Hindlimb muscle (tissue), 1 donor: ENCODE measurements at regions not wholly inside any gene's neighbourhood (a gene's known extent, or its start where the extent isn't known, plus 50 kb on each side); places are given as distances from the start of the nearest gene placed in this dataset.

ENCODE experiments used
- DNase-seq: peaks from one replicate; pipeline ENCODE4 v3.0.0-alpha.2; 2013

DNA sequence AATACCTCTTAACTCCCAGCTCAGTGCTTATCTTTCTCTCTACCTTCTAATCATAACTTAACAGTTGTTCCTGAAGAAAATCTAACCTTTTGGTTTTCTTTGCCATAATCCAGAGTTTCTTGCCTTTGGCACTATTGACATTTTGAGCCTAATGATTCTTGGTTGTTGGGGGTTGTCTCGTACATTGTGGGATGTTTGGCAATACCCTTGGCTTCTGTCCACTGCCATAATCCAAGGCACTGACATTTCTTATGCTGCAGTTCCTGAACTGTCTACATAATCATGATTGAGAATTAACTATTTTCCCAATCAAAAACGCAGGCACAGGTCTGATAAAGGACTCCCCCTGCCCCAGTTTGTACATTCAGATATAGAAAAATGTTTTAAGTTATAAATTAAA lies 203.2 kb upstream of the MEX3C start:
- DNase-seq: no peak

DNA sequence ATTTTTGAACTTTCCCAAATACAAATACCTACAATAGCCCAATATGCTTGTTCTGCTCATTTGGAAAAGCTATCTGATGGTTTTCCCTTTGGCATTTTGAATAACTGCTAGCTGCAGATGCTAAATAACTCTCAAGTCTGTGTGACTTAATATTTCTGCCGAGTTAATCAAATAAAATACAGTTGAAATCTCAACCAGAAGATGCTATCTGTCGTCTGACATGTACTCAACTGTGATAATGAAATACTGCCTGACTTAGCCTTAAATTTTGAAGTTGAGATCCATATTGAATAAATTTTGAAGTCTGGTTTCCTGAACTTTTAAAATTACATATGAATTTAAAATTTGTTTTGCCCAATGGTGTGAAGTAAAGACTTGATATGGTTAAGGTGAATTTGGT lies 204.4 kb upstream of the MEX3C start:
- no peak for DNase-seq

DNA sequence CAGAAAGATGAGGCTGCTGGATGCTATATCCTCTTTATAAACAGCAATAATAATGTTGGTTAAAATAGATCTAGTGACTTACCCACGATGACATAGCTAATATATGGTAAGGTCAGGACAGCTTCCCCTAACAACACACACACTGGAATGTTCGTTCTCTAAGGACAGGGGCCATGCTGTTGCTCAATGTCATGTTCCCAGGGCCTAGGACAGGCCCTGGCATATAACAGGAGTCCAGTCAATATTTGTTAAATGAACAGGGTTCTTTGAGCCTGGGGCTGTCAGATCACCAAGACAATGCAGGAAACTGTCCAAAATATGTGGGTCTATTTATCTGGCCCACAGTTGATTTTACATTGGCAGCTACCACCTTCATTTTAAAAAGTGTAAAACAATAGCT lies 207.1 kb upstream of the MEX3C start:
- DNase-seq: no peak

DNA sequence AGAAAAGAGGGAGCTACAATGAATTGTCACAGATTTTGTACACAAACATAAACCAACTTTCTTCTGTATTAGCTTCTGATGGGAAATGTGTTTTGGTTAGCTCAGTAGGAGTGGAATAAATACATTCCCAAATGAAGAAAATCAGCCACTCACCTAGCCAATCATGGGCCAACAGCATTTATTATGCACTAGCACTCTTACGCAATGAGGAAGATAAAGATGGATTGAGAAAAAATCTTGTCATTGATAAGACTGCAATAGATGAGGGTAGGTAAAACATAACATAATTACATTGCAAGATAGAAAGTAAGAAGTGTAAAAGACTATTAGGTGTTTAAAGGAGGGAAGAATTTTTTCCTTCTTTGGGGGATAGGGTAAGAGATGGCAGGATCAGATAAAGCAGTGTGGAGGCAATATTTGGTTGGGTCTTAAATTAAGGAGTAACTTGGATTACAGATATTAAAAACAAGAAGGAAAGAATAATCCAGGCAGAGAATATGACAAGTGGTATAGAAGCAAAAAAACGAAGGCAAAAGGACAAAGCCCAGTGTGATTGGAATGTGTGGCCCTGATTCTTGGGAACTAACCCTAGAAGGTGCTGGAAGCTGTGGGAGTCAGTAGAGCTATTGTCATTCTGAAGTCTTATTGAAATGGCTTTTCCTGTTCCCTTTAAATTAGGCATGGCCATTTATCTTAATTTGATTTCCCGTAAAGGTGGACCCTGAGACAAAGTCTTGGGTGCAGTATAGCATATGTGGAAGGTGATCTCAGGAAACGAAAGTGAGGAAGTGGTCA lies 208.4 kb upstream of the MEX3C start:
- no peak for DNase-seq

DNA sequence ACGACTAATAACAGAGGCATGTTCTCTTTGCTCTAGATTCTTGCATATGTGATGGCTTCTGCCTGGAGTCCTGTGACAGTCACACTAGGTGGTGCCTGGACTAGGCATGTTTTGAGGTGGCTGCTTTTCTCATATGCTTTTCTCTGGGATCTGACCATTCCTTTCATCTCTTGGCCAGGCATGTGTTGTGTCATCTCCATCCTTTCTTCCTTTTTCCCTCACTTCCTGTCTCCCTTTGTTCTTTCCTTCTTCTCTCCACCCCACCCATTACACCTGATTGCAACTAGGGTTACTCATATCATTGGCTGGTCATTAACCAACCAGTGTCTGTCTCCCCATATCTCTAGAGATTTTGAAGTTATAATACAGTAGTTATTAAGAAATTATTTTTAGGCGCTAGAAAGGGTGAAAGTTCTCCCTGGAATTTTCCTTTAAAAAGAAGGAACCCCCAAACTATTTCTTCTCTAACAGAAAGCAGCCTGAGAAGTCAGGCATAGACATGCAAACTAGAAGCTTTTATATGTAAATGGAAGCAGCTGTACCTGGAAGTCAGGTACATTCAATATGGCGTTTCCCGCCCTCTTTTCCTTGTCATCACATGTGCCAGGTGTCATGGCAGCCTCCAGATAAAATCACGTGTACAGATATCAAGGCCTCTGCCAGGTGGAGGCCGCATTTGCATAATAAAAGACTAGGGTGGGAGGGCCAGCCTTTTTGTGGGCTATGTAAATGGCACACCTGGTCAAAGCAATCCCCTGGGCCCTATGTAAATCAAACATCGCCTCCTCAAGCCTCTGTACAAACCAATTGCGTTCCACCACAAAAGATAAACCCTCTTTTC lies 220.4 kb upstream of the MEX3C start:
- no peak for DNase-seq

DNA sequence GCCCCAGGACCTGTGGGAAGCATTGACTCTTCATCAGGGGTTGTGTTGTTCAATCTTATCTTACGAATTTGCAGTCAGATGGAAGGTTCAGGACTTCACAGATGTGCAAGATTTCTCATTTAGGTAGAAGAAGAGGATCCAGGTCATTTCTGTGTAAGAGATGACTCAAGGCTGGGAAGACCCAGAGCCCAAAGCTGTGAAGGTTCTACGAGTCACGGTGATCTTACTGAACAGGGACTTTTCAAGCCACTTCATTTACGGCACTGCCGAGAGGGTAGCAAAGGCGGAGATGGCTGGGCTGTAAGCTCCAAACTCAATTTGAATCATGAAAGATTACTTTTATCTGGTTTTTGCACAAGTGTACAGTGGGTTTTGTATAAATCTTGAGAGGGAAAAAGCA lies 228.0 kb upstream of the MEX3C start:
- no peak for DNase-seq

DNA sequence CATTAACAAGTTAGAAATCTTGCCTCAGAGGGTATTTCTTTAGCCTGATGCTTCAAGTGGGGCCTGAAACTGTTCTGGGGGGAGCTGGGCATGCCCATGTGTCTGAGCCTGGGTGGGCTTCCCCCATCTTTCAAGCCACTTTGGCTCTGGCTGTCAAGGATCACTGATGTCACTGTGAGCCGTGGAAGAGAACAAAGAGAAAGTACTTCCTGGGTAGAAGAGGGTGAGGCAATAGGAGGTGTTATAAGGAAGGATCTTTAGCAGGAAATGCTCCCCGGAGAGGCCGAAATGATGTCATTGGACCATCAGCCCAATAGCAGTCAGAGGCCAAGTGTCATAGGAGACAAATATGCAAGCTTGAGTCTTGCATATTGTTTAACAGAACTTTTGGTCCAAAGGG lies 228.4 kb upstream of the MEX3C start:
- DNase-seq: no peak

DNA sequence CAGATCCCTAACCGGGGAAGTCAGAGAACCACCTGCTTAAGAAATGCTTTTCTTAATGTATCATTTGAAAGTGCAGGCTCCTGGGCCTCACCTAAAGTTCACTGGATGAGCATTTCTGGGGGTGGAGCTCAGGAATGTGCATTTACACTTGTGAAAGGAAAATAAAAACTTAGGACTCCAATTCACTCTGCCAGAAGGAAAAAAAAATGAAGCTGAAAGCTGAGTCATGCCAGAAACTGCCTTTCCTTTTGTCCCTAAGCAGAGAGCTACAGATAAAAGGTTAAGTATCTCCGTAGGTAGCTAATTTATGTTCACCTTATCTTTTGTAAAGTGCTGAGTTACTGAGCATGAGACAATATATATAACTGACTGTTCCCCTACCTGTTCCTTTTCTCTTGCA lies 229.5 kb upstream of the MEX3C start:
- no peak for DNase-seq

DNA sequence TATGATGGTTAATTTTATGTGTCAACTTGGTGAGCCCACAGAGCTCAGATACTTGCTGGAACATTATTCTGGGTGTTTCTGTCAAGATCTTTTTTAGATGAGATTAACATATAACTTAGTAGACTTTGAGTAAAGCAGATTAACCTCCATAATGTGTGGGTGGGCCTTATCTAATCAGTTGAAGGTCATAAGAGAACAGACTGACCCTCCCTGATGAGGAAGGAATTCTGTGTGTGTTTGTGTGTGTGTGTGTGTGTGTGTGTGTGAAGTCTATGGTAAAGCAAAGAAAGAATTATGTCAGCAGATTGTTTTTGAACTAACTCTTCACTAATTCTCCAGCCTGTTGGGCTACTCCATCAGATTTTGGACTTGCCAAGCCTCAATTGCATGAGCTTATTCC lies 232.2 kb upstream of the MEX3C start:
- DNase-seq: no peak

DNA sequence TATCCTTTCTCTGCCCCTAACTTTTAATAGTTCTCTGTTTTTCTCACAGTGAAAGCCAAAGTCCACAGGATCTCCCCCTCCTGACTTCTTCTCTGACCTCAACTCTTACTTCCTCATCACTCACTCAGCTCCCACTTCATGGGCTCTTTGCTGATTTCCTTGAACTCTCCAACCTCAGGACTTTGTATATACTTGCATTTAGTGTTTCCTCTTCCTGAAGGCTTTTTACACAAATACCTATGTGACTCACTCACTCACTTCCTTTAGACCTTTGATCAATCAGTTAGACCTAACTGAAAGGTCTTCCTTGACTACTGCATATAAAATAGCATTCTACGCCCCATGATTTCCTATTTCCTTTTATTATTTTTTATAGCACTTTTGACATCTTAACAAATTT lies 233.1 kb upstream of the MEX3C start:
- DNase-seq: no peak

DNA sequence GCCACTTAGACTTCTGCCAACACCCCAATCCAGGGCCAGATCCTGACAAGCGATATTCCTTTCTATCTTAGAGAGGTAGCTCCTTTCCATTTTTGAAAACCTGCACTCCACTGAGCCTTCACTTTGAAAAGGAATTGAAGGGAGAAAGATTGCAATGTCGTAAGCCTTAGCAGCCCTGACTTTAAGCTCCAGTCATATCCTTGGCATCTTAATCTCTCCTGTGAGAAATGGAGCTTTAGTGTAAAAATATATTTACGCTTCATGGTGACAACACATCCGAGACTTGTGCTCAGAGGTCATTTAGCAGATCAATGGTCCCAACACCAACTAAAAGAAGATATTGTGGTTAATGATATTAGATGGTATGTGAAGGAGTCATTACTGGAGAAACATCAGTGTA lies 235.8 kb upstream of the MEX3C start:
- no peak for DNase-seq

DNA sequence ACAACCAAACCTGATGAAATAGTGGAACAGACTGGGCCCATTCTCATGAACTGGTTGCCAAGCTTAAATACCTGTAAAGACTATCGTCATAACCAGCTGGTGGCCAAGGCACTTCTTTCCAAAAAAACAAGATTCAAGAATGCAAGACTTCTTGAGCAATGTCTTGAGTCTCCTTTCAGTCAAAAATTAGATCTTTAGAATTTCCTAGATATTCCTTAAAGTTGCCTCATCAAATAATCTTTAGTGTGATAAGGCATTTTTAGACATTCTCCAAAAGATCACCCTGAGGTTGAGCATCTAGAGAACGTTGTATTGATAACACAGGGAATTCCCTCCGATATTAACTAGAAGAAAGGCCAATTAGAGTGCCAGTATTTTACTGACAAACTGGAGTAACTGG lies 236.4 kb upstream of the MEX3C start:
- no peak for DNase-seq

DNA sequence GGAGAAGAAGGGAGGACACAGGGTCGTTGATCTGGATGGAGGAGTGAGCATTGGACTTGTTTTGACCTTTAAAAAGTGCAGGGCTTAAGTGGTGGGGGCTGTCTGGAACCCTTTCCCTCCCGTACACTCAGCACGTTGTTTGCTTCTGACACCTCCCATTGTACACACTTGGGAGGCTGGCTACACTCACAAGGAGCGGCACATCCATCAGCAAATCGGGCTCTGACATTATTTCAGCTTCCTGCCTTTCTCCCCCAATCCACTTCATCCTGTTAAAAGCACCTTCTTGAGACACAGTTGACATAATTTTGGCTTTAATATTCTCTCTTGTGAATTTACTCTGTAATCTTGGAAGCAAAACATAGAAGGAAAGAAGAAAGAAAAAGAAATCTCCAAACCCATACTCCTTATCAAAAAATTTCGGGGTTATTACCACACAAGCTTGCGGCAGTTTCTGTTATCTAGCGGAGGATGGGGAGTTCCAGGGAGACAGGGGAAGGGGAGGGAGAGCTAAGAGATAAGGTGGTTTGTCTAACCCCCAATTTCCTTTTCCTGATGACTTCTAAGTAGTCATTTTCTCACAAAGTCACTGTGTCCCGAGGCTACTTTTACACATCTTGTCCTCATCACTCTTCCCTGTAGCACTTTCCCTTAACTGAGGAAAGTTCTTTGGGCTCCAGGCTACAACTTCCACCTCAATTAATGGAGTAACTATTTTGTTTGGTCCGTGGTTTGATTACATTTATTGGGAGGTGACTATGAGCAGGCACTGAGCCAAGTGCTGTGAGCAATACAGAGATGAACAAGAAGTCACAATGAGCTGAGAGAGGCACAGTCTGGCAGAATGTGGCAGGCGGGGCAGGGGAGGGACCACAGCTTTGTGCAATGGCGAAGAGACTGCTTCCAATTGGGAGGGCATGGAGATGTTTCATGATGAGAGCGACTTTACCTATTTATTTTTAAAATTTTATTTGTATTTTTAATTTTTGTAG lies 240.1 kb upstream of the MEX3C start:
- no peak for DNase-seq

DNA sequence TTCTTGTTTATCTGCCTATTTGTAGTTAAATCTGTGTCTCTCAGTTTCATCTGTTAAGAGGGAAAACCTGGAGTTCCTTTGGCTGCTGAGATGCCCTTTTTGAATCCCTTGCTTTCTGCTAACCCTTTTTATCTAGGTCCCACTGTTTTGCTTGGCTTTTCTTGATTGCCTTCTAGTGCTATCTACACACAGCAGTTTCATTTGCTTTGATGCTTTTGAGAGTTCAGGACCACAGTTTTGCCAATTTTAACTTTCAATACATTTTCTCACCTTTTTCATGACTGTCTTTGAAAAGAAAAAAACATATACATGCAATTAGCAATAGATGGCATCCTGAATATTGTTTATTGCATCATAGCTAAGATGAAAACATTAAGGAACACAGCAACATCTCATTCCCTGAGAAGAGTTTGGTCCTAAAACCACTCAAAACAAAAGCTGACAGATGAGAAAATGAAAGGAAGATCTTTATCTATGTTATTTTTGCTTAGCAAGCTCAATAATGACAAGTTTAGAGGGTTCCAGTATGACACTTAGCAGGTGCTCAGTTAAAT lies 241.4 kb upstream of the MEX3C start:
- no peak for DNase-seq

DNA sequence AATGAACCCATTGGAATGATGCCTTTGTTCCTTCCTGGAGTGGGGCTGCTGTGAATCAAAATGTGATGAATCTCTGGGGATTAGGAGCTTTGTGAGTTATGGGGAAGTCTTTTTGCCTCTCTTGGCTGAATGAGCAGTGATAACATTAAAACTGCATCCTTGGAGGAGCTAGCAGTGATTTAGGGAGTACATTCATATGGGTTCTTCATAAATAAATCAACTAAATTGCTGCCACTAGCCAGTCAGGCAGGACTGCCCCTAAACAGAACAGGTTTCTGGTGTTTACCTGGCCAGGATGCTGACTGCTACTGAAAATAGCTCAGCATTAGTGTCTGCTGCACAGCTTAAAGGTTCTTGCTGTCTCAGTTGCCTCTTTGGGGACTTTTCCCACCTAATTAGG lies 244.5 kb upstream of the MEX3C start:
- DNase-seq: no peak

DNA sequence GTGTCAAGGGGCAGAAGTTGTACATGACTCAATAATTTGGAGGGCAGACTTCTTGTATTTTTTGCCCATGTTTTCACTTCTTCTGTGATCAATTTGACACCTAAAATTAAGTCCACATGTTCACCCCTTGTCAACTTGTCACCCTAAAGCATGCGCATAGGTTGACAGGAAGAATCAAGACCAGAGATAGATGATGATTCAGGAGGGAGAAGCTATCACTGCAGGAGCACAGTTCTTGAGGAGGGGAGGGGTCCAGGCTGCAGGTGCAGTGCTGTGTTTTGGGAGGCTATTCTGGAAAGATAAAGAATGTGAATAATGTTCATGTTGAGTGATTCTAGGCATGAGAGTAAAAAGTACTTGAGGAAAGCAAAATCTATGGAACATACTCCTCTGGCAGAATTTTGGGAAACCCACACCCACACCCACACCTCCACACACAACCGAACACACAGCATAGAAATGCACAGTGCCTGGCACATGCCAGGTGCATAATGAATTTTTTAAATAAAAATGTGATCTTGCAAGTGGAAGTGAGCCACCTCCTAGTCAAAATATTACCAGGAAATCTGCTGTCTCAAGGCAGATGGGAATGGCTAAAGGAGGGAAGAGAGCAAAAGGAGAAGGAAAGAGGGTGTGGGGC lies 249.2 kb upstream of the MEX3C start:
- DNase-seq: no peak

DNA sequence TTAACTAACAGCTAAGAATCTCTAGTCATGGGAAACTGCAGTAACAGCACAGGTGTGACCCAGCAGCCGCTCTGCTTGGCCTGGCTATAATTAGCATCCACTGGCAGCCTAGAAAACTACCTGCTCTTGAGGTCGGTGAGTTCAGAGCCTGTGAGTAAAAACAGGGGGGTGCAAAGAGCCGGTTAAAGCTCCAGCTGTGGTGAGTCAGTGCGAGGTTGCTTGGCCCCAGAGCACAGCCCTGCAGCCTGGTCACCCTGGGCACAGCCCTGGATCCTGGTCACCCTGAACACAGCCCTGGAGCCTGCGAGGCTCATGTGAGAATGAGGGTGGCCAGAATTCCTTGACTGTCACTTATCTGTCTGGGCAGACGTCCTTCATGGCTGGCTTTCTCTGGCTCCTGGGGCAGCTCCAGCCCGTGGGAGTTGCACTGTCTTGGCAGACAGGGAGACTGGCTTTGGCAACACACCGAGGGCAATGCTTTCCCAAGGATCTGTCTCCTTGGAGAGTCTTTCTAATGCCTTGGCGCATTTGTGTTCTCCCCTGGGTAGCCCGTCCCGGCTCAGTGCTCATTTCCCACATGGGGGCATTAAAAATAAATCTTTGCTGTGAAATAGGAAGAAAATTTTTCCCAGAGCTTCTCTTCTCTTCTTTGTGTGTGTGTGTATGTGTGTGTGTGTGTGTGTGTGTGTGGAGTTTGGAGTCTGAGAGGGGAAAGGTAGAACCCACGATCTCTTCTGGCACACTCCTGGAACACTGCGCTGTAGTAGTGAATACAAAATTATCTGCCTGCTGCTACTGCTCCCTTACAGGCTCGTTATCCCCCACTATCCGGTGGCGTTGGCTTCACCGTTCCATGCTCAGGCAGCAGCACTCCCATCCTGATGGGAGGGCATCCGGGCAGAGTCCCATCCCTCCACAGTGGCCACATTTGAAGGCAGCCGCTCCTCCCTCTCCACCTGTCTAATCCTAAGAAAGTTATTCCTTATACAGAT lies 250.2 kb upstream of the MEX3C start:
- DNase-seq: no peak

DNA sequence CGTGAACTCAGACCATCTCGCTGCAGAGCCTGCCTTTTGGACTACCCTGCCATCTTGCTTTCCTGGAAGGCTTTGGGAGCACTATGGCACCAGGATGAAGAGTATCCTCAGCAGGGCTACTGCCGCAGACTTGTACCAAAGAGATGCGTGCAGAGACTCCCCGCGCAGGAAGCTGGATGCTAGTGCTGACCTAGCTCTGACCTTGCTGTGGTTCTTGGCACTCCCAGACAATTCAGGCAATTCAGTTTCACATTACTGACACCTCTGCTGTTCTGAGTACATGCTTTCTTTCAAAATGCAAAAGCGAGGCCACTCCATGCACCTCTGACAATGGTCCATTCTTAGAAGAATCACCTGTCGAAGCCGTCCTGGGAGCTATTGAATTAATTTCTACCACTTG lies 251.5 kb upstream of the MEX3C start:
- no peak for DNase-seq

DNA sequence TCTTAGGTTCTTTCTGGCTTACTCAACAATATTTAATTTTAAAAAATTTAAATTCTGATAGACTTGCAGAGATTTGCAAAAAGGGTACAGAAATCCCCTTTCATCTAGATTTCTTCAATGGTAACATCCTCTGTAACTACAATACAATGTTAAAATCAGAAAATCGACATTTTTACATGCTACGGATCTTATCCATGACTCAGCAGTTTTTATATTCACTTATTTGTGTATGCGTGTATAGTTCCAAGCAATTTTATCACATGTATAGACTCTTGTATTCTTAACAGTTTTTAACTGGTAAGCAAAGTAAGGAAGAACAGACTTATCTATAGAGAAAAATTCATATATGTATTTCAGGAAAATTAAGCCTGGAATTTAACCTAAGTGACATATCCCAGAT lies 256.1 kb upstream of the MEX3C start:
- DNase-seq: no peak

DNA sequence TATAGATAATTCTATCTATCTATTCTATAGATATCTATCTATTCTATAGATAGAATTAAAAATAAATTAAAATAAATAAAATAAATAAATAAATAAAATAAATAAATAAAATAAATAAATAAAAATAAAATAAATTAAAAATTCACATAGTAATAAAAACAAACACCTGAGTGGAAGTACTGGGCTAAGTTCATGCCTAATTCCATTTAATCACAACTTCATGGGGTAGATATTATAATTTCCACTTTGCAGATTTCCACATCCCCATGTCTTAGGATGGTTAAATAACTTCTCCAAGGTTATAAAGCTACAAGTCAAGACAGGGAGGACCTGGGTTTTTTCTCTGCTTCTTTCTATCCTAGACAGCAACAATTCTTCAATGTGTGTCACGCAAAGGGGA lies 261.4 kb upstream of the MEX3C start:
- DNase-seq: no peak

DNA sequence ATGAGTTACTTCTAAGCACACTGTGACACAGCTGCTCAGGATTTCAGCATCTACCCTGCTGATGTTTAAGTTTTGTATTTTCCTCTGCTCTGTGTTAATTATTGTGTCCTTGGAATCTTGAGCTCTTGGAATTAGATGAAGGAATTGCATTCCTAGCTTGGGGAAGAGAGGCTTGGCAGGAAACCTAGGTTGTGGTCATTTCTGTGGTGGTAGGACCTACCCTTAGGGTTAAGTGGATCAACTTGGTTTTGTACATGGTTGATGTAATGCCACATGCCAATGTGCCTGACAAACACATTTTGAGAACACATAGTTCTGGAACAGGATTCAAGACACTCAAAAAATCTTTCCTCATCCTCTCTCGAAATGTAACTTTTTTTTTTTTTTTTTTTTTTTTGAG lies 264.5 kb upstream of the MEX3C start:
- no peak for DNase-seq
